Mucosa of stomach (tissue), 1 donor: ENCODE measurements at regions not wholly inside any gene's neighbourhood (a gene's known extent, or its start where the extent isn't known, plus 50 kb on each side); places are given as distances from the start of the nearest gene placed in this dataset.
"Not testable (repeated sequence)": the region's sequence is repeated elsewhere in the genome, so short reads cannot be mapped to it uniquely, and the experiment has no call there.

Source experiments
- H3K27me3 ChIP-seq: one replicate; pipeline ENCODE4 v1.7.0; 2013; ENCODE audit warnings: mild to moderate bottlenecking, low read length; ENCODE audit not compliant: control insufficient read depth, insufficient read depth
- H3K36me3 ChIP-seq: one replicate; pipeline ENCODE4 v1.7.0; 2013; ENCODE audit warnings: low read length; ENCODE audit not compliant: control insufficient read depth, insufficient read depth
- H3K4me1 ChIP-seq: one replicate; pipeline ENCODE4 v1.7.0; 2013; ENCODE audit warnings: mild to moderate bottlenecking, low read length; ENCODE audit not compliant: control insufficient read depth, insufficient read depth
- H3K4me3 ChIP-seq: one replicate; pipeline ENCODE4 v1.7.0; 2013; ENCODE audit warnings: low read length
- H3K9ac ChIP-seq: one replicate; pipeline ENCODE4 v1.7.0; 2013; ENCODE audit warnings: mild to moderate bottlenecking, low read length, moderate library complexity
- H3K9me3 ChIP-seq: one replicate; pipeline ENCODE4 v1.7.0; 2013; ENCODE audit warnings: mild to moderate bottlenecking, low read length, moderate library complexity; ENCODE audit not compliant: control insufficient read depth
- donor health status: Pancreatic carcinoma.

GRCh38 chr1:181253601-181254000 lies 165.1 kb downstream of the IER5 start:
- H3K36me3 ChIP-seq, H3K9ac ChIP-seq, H3K9me3 ChIP-seq, H3K27me3 ChIP-seq, H3K4me3 ChIP-seq: not testable (repeated sequence)
- H3K4me1 ChIP-seq: peaks cover 31% of the 10 kb centered on the region

DNA sequence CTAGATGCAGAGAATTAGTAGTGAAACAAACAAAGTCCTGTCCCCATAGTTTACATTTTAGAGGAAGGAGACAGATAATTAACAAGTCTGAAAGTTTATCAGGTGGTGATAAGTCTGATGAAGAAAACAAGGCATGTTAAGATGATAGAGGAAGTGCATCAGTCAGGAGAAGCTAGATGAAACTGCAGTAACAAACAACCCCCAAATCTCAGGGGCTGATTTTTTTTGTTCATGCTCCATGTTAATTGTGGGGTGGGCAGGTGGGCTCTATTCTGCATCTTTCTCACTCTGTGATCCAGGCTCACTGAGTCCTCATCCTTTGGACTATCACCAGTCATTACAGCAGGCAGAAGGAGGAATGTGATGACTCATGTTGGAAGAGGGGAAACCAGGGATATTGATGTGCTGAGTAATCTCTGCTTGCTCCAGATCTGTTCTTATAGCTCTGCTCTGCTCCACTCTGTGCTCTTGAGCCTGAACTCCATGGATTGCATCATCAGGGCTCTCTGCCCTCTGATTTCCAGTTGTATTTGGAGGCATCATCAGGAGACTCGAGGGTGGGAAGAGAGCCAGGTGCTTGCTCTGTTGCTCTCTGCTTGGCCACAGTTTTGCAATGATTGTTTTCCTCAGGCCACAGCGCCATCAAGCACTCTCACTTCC lies 166.9 kb downstream of the IER5 start:
- H3K4me1 ChIP-seq: peaks cover 19% of the 10 kb centered on the region
- H3K27me3 ChIP-seq: peaks cover 5% of the 10 kb centered on the region

GRCh38 chr1:181257117-181257516 lies 168.6 kb downstream of the IER5 start:
- H3K9ac ChIP-seq: no peak overlapping the region

More for the DNA sequence above, 166.9 kb downstream of the IER5 start:
- Histone ChIP-seq H3K9me3 (no peaks in the 10 kb centered on the region), H3K9ac (no peak overlapping the region), H3K36me3 (no peaks in the 10 kb centered on the region), H3K4me3 (no peak overlapping the region)

DNA sequence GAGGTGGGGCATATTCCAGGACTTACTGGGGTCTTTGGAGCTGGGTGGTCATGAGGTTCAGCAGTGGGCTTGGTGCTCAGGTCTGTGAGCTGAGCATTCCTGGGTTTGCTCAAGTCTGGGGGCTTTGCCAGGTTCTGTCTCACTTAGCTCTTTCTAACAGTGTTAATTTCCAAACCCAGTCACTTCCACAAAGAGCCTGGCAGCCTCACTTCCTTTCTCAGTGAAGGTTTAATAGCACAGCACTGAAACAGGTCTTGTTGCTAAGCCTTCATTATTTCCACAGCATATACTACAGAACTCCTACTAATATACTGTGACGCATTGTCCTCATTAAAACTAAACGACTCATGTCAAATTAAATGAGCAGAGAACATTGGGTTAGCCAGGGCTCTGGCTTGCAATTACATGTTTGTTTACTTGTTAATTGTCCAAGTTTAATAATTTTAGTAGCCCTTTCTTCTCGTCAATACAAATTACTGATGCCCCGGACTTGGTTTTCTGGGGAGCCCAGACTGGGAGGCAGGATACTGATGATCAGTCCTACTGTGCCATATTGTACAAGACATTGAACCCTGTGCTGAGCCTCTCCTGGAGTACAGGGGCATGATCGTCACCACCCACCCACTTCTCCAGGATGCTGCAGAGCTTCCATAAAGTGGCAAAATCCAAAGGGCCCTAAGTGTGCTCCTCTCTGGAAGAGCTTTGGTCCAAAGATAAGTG lies 170.7 kb downstream of the IER5 start:
- Histone ChIP-seq H3K4me1 (peaks cover 8% of the 10 kb centered on the region), H3K27me3 (peaks cover 8% of the 10 kb centered on the region), H3K4me3 (no peak overlapping the region), H3K9ac (no peak overlapping the region), H3K36me3 (no peaks in the 10 kb centered on the region), H3K9me3 (no peaks in the 10 kb centered on the region)

More at GRCh38 chr1:181257117-181257516, 168.6 kb downstream of the IER5 start:
- Histone ChIP-seq H3K4me1 (peaks cover 2% of the 10 kb centered on the region), H3K36me3 (no peaks in the 10 kb centered on the region), H3K9me3 (no peaks in the 10 kb centered on the region), H3K27me3 (peaks cover 8% of the 10 kb centered on the region), H3K4me3 (no peak overlapping the region)

- Histone ChIP-seq H3K27me3 (peaks cover 8% of the 10 kb centered on the region), H3K9ac (no peak overlapping the region), H3K4me1 (peaks cover 8% of the 10 kb centered on the region), H3K4me3 (no peak overlapping the region), H3K9me3 (no peaks in the 10 kb centered on the region), H3K36me3 (no peaks in the 10 kb centered on the region)
These were observed 171.8 kb downstream of the IER5 start for GRCh38 chr1:181260271-181260670.

DNA sequence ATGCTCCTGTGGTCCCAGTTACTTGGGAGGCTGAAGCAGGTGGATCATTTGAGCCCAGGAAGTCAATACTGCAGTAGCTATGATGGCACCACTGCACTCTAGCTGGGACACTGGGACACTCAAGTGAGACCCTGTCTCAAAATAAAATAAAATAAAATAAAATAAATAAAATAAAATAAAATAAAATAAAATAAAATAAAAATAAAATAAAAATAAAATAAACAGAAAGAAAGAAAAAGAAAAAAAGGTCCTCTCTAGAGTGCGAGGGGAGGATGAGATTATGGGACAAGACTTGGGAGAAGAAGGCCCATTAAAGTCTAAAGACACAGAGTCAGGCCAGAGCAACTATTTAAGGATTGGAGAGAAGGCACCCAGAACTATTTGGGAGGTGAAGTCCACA lies 172.5 kb downstream of the IER5 start:
- H3K27me3 ChIP-seq: peaks cover 8% of the 10 kb centered on the region
- no peaks in the 10 kb centered on the region for H3K36me3 ChIP-seq
- H3K4me1 ChIP-seq: peaks cover 8% of the 10 kb centered on the region
- H3K9ac ChIP-seq: no peak overlapping the region
- H3K9me3 ChIP-seq: no peaks in the 10 kb centered on the region
- H3K4me3 ChIP-seq: no peak overlapping the region

DNA sequence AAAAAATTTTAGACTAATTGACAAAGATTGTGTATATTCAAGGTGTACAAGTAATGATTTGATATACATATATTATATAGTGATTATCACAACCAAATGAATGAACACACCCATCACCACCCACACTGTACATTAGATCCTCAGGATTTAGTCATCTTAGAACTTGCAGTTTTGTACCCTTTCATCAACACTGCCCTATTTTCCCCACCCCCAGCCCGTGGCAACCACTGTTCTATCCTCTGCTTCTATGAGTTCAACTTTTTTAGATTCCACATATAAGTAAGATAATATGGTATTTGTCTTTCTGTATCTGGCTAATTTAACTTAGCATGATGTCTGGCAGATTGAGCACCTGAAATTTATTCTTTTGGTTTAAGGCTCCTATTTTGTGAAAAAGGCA lies 173.6 kb downstream of the IER5 start:
- H3K9me3 ChIP-seq: no peaks in the 10 kb centered on the region
- H3K27me3 ChIP-seq: peaks cover 8% of the 10 kb centered on the region
- no peak overlapping the region for H3K9ac ChIP-seq
- H3K36me3 ChIP-seq: no peaks in the 10 kb centered on the region
- peaks cover 8% of the 10 kb centered on the region for H3K4me1 ChIP-seq
- no peak overlapping the region for H3K4me3 ChIP-seq

DNA sequence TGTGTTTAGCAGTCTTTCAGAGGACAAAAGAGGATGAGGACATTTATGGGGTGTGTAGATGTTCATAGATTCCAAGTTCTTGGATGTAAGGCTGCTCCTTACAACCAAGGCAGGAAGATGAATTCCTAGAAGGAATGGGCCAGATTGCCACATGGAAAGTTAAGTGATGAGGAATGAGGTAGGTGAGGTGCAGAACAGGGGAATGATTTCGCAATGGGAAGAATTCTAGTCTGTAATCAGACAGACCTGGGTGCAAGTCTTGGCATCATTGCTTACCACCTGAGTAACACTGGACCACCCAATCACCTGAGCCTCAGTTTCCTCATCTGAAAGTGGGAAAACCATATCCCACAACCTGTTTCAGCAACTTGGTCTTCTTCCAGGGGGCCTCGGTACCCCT lies 174.9 kb downstream of the IER5 start:
- Histone ChIP-seq H3K9ac (no peak overlapping the region), H3K36me3 (no peaks in the 10 kb centered on the region), H3K27me3 (peaks cover 8% of the 10 kb centered on the region), H3K4me1 (peaks cover 8% of the 10 kb centered on the region), H3K9me3 (no peaks in the 10 kb centered on the region), H3K4me3 (no peak overlapping the region)

DNA sequence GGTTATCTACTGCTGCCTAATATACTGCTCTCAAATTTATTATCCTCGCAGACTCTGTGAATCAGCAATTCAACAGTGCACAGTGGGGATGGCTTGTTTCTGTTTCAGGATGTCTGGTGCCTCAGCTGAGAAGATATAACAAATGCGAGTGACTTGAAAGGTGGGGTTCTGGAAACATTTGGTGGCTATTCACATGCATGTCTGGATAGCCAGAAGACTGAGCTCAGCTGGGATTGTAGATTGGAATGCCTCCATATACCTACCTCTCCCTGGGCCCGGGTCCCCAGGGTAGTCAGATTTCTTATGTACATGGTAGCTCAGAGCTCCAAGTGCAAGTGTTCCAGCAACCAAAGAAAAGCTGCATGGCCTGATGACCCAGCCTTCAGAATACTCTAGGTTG lies 176.3 kb downstream of the IER5 start:
- H3K27me3 ChIP-seq: peaks cover 5% of the 10 kb centered on the region
- H3K4me3 ChIP-seq: no peak overlapping the region
- H3K9me3 ChIP-seq: no peaks in the 10 kb centered on the region
- H3K36me3 ChIP-seq: no peaks in the 10 kb centered on the region
- H3K9ac ChIP-seq: no peak overlapping the region
- peaks cover 8% of the 10 kb centered on the region for H3K4me1 ChIP-seq

GRCh38 chr1:181284978-181285377 lies 196.5 kb downstream of the IER5 start:
- no peak overlapping the region for H3K4me3 ChIP-seq
- H3K27me3 ChIP-seq: no peaks in the 10 kb centered on the region
- H3K9ac ChIP-seq: no peak overlapping the region
- no peaks in the 10 kb centered on the region for H3K4me1 ChIP-seq
- H3K9me3 ChIP-seq: no peaks in the 10 kb centered on the region
- H3K36me3 ChIP-seq: no peaks in the 10 kb centered on the region

DNA sequence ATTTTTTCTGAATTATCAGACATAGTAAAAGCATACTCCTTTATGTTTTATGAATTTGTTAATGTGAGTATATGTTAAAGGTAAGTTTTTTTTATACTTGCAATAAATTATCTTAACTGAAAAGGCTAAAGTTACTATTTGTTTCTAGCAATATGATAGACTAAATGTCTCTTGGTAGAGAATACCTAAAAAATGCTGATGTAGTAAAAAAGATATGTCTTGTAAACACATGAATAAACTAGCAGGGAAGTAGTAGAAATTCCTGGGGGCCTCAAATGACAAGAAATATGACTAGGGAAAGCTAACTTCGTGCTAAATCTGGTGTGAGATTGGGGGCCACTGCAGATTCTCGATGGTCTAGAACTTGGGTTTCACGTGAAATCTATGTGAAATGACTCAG lies 188.1 kb upstream of the CACNA1E start:
- Histone ChIP-seq H3K9me3 (no peaks in the 10 kb centered on the region), H3K27me3 (no peaks in the 10 kb centered on the region), H3K9ac (no peak overlapping the region), H3K36me3 (no peaks in the 10 kb centered on the region), H3K4me3 (no peak overlapping the region), H3K4me1 (no peaks in the 10 kb centered on the region)

DNA sequence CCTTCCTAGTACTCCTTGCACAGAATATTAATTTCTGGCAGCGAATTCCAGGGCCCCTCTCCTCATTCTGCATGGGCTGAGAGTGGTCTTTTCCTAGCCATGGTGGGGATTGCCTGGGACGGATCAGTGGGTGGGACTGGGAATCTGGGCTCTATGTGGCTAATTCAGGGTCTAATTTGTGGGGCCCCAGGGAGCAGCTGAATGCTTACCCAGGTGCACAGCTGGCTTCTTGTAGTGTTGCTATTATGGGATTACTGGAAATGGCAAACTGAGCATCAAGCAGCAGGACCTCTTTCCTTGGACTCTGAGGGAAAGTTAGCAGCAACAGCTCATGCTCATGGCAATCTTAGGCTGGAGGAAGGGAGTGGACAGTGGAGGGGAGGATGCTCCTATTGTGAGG lies 187.1 kb upstream of the CACNA1E start:
- no peaks in the 10 kb centered on the region for H3K27me3 ChIP-seq
- no peaks in the 10 kb centered on the region for H3K4me1 ChIP-seq
- no peaks in the 10 kb centered on the region for H3K36me3 ChIP-seq
- no peaks in the 10 kb centered on the region for H3K9me3 ChIP-seq
- no peak overlapping the region for H3K9ac ChIP-seq
- H3K4me3 ChIP-seq: no peak overlapping the region
